HepG2 (cell line): ENCODE measurements at regions not wholly inside any gene's neighbourhood (a gene's known extent, or its start where the extent isn't known, plus 50 kb on each side); places are given as distances from the start of the nearest gene placed in this dataset.

Experiments used
- ATAC-seq: fragments of 200-7000 bp; cut with Tn5 transposase; 3 replicates; pipeline ENCODE4 v1.9.1; 2020; ENCODE audit warnings: mild to moderate bottlenecking, moderate library complexity
- BruUV-seq: library from RNA; stranded (reverse); fragments of 400-500 nt; replicated peaks from 2 replicates; lab custom pipeline; 2021; lab: Mats Ljungman, UMichigan
- CTCF ChIA-PET: fragments of 300-600 bp; formaldehyde crosslinking; extraction: SDS; loops from one replicate; lab custom pipeline; 2021; ENCODE audit warnings: low total read pairs, inconsistent platforms, low intra/inter-chr PET ratio; lab: Yijun Ruan, JAX
- POLR2A ChIA-PET: fragments of 350-600 bp; sonication (Branson Sonifier 250); formaldehyde crosslinking; loops from one replicate; lab custom pipeline; 2020; ENCODE audit warnings: antibody characterized with exemption, inconsistent platforms; lab: Yijun Ruan, JAX
- DNase-seq: peaks from one replicate; pipeline ENCODE4 v3.0.0-alpha.2; 2015; ENCODE audit warnings: low spot score
- FAIRE-seq: peaks from 3 replicates; lab custom pipeline; 2011; peaks lifted over from hg19 to GRCh38; lab: Jason Lieb, UNC
- H2AFZ ChIP-seq: one replicate; pipeline ENCODE4 v1.6.1; 2011; ENCODE audit warnings: low read length, inconsistent platforms
- H3K27ac ChIP-seq: fragments of 300-600 bp; 3 replicates; pipeline ENCODE4 v1.8.0; 2011; ENCODE audit warnings: mixed run types, mild to moderate bottlenecking, mixed read lengths, low read length, inconsistent platforms; ENCODE audit not compliant: insufficient read depth; ENCODE audit errors: extremely low read length
- H3K27me3 ChIP-seq, 2 experiments: fragments of 200-600 bp in 1 of 2; 2 replicates in 1 of 2; 3 replicates in 1 of 2; pipeline versions ENCODE4 v1.6.0 to v1.8.0; 2011; ENCODE audit warnings: low read length in 2 of 2, mild to moderate bottlenecking in 2 of 2, moderate library complexity in 2 of 2, inconsistent platforms in 1 of 2; ENCODE audit not compliant: insufficient read depth in 2 of 2, control insufficient read depth in 1 of 2
- H3K36me3 ChIP-seq, 2 experiments: fragments of 200-600 bp in 1 of 2; replicated peaks in 1 of 2; 2 replicates in 1 of 2; 3 replicates in 1 of 2; pipeline versions ENCODE4 v1.5.1 to v1.8.0; 2011; ENCODE audit warnings: low read length in 2 of 2, inconsistent platforms in 1 of 2; ENCODE audit not compliant: insufficient read depth in 2 of 2, control insufficient read depth in 1 of 2
- H3K4me1 ChIP-seq: 2 replicates; pipeline ENCODE4 v1.5.1; 2012; ENCODE audit warnings: low read length, inconsistent platforms; ENCODE audit not compliant: insufficient read depth
- H3K4me2 ChIP-seq: 2 replicates; pipeline ENCODE4 v1.6.0; 2011; ENCODE audit warnings: low read depth, low read length, inconsistent platforms
- H3K4me3 ChIP-seq, 3 experiments: fragments of 200-600 bp in 1 of 3; sonication (generic), shearing (Covaris generic) in 1 of 3; replicated peaks in 1 of 3; 2 replicates each; pipeline ENCODE4 v1.5.1; 2011 to 2016; ENCODE audit warnings: low read length in 3 of 3, inconsistent platforms in 2 of 3, low read depth in 2 of 3, mild to moderate bottlenecking in 2 of 3, control low read depth in 1 of 3, mixed read lengths in 1 of 3; ENCODE audit not compliant: insufficient read depth in 1 of 3
- H3K79me2 ChIP-seq: one replicate; pipeline ENCODE4 v1.6.1; 2011; ENCODE audit warnings: low read length, inconsistent platforms; ENCODE audit not compliant: insufficient read depth
- H3K9ac ChIP-seq: 2 replicates; pipeline ENCODE4 v1.6.0; 2011; ENCODE audit warnings: mild to moderate bottlenecking, low read depth, low read length, inconsistent platforms; ENCODE audit not compliant: insufficient read depth
- H3K9me3 ChIP-seq: 2 replicates; pipeline ENCODE4 v1.5.1; 2012; ENCODE audit warnings: mild to moderate bottlenecking, low read length
- H4K20me1 ChIP-seq: 2 replicates; pipeline ENCODE4 v1.6.0; 2011; ENCODE audit warnings: inconsistent platforms, mild to moderate bottlenecking, low read length, moderate library complexity; ENCODE audit not compliant: insufficient read depth
- ESRRA ChIP-seq: sonication (generic); formaldehyde crosslinking; IDR thresholded peaks from 2 replicates; pipeline ENCODE4 v1.5.1; 2020; ENCODE audit warnings: mild to moderate bottlenecking, low read depth, missing genetic modification reagents
- HMG20B ChIP-seq: conservative IDR thresholded peaks from 2 replicates; pipeline ENCODE4 v1.6.1; 2016; ENCODE audit warnings: missing genetic modification reagents, missing compliant biosample characterization
- HNRNPUL1 ChIP-seq: fragments of 200-400 bp; formaldehyde crosslinking; IDR thresholded peaks from 2 replicates; pipeline ENCODE4 v1.6.1; 2017; ENCODE audit warnings: low read depth, mild to moderate bottlenecking, low read length, moderate library complexity
- MLX ChIP-seq: IDR thresholded peaks from 2 replicates; pipeline ENCODE4 v1.6.1; 2016
- SOX13 ChIP-seq, 3 experiments: fragments of 450-650 bp in 1 of 3; sonication (generic) in 1 of 3; formaldehyde crosslinking in 1 of 3; IDR thresholded peaks in 2 of 3; conservative IDR thresholded peaks in 1 of 3; 2 replicates each; pipeline versions ENCODE4 v1.5.0 to v1.6.1; 2016 to 2020; ENCODE audit warnings: antibody characterized with exemption in 1 of 3, mild to moderate bottlenecking in 1 of 3, missing compliant biosample characterization in 1 of 3, missing genetic modification reagents in 1 of 3, moderate library complexity in 1 of 3
- TERF1 ChIP-seq: sonication (generic); formaldehyde crosslinking; IDR thresholded peaks from 2 replicates; pipeline ENCODE4 v1.8.0; 2022; ENCODE audit warnings: mild to moderate bottlenecking, missing genetic modification reagents, moderate library complexity
- ZBTB26 ChIP-seq: IDR thresholded peaks from 2 replicates; pipeline ENCODE4 v1.6.1; 2016; ENCODE audit warnings: missing compliant biosample characterization, missing genetic modification reagents, borderline replicate concordance
- ZMAT3 ChIP-seq: sonication (generic); formaldehyde crosslinking; conservative IDR thresholded peaks from 2 replicates; pipeline ENCODE4 v1.7.0; 2021; ENCODE audit warnings: missing genetic modification reagents
- ZNF276 ChIP-seq: sonication (generic); formaldehyde crosslinking; IDR thresholded peaks from 2 replicates; pipeline ENCODE4 v1.4.0; 2020; ENCODE audit warnings: mild to moderate bottlenecking, low read depth, missing genetic modification reagents
- ZNF333 ChIP-seq: sonication (generic); formaldehyde crosslinking; IDR thresholded peaks from 2 replicates; pipeline ENCODE4 v1.4.0; 2020; ENCODE audit warnings: mild to moderate bottlenecking, missing genetic modification reagents, borderline replicate concordance
- ZNF547 ChIP-seq: sonication (generic); formaldehyde crosslinking; IDR thresholded peaks from 2 replicates; pipeline ENCODE4 v1.5.1; 2020; ENCODE audit warnings: mild to moderate bottlenecking, missing genetic modification reagents
- ZNF607 ChIP-seq: sonication (generic); formaldehyde crosslinking; IDR thresholded peaks from 2 replicates; pipeline ENCODE4 v1.5.1; 2020; ENCODE audit warnings: missing genetic modification reagents, mild to moderate bottlenecking, borderline replicate concordance
- ZNF713 ChIP-seq: sonication (generic); formaldehyde crosslinking; IDR thresholded peaks from 2 replicates; pipeline ENCODE4 v1.4.0; 2020; ENCODE audit warnings: mild to moderate bottlenecking, missing genetic modification reagents
- ZSCAN12 ChIP-seq: sonication (generic); formaldehyde crosslinking; IDR thresholded peaks from 2 replicates; pipeline ENCODE4 v1.9.0; 2021; ENCODE audit warnings: mild to moderate bottlenecking, missing genetic modification reagents
- ZZZ3 ChIP-seq: sonication (generic); formaldehyde crosslinking; IDR thresholded peaks from 2 replicates; pipeline ENCODE4 v1.4.0; 2020; ENCODE audit warnings: missing genetic modification reagents, mild to moderate bottlenecking, borderline replicate concordance
- WGBS: methylation state at CpG from one replicate; pipeline ENCODE4 v1.1.6; 2017; ENCODE audit warnings: low lambda C conversion rate; 5-methylcytosine and 5-hydroxymethylcytosine counted together
- in situ Hi-C: cut with HindIII; loops from 2 replicates; pipeline ENCODE4 v1.10.0; 2017; ENCODE audit warnings: low pct_unique_long_range_greater_than_20kb; ENCODE audit not compliant: extremely low pct_ligation_motif_present
- intact Hi-C: fragments of 100-400 bp; cut with micrococcal nuclease; formaldehyde crosslinking; loops from one replicate; pipeline ENCODE4 v1.10.0; 2022; ENCODE audit not compliant: unreplicated experiment

- H3K4me3 ChIP-seq: no peak overlapping the region
- no peaks in the 10 kb centered on the region for H3K36me3 ChIP-seq
- WGBS: 2% methylated on average over 2 of the region's 2 CpGs
- BruUV-seq: no TSS peak
- no peaks in the 10 kb centered on the region; a peak in 1 of 5 replicates for H3K27me3 ChIP-seq
- FAIRE-seq (no peak), ATAC-seq (no peak), DNase-seq (no peak)
- H2AFZ ChIP-seq: no peak overlapping the region
- intact Hi-C loops: no loop called here
- no peaks in the 10 kb centered on the region for H4K20me1 ChIP-seq
- CTCF ChIA-PET: no interaction called here
- H3K27ac ChIP-seq: no peak overlapping the region
- POLR2A ChIA-PET: no interaction called here
- TF ChIP-seq HMG20B (CRISPR knock-in tag): no peak
- no peak for TF ChIP-seq ZNF547 (CRISPR knock-in tag)
- TF ChIP-seq HNRNPUL1: no peak
- no peak for TF ChIP-seq SOX13 (IDR thresholded peaks at IDR 0.05)
- TF ChIP-seq SOX13 (CRISPR knock-in tag; conservative IDR thresholded peaks at IDR 0.05 in 1 of 2, IDR thresholded peaks at IDR 0.05 in 1 of 2): no peak
- no peak for TF ChIP-seq ZMAT3 (CRISPR knock-in tag)
- no peak for TF ChIP-seq ZNF276 (CRISPR knock-in tag)
- TF ChIP-seq ZBTB26 (CRISPR knock-in tag): no peak
- no peak for TF ChIP-seq ESRRA (CRISPR knock-in tag)
- TF ChIP-seq MLX (CRISPR knock-in tag): no peak
- no peak for TF ChIP-seq ZNF607
- no peak for TF ChIP-seq ZNF713
- no peak for TF ChIP-seq ZZZ3 (CRISPR knock-in tag)
- TF ChIP-seq ZSCAN12: no peak
- no peak for TF ChIP-seq TERF1
- TF ChIP-seq ZNF333 (CRISPR knock-in tag): no peak
- H3K9me3 ChIP-seq: no peaks in the 10 kb centered on the region
- in situ Hi-C loops: no loop called here
- no peak overlapping the region for H3K4me2 ChIP-seq
- H3K4me1 ChIP-seq: no peaks in the 10 kb centered on the region
- H3K79me2 ChIP-seq: no peaks in the 10 kb centered on the region
- H3K9ac ChIP-seq: no peak overlapping the region
Measured at GRCh38 chr10:2852574-2853323, 214.6 kb upstream of the PFKP start.
